GM18526 (cell line): ENCODE measurements at regions not wholly inside any gene's neighbourhood (a gene's known extent, or its start where the extent isn't known, plus 50 kb on each side); places are given as distances from the start of the nearest gene placed in this dataset.

Experiments
- POLR2A ChIP-seq: IDR thresholded peaks from 3 replicates; pipeline ENCODE4 v1.6.1; 2011; ENCODE audit not compliant: insufficient read length; ENCODE audit errors: extremely low read depth

- TF ChIP-seq POLR2A, result no peak
Measured at GRCh38 chr17:72357764-72358365, 237.0 kb downstream of the SOX9 start.

- TF ChIP-seq POLR2A, result no peak
Measured at GRCh38 chr17:72358465-72358864, 237.6 kb downstream of the SOX9 start.

GRCh38 chr17:72359274-72359673, 238.5 kb downstream of the SOX9 start:
- no peak for TF ChIP-seq POLR2A

GRCh38 chr17:72359811-72360210, 239.0 kb downstream of the SOX9 start:
- TF ChIP-seq POLR2A, result no peak

GRCh38 chr17:72360386-72360940, 239.6 kb downstream of the SOX9 start:
- TF ChIP-seq POLR2A, result no peak

- no peak for TF ChIP-seq POLR2A
Measured at GRCh38 chr17:72361892-72362291, 241.1 kb downstream of the SOX9 start.

- no peak for TF ChIP-seq POLR2A
Measured at GRCh38 chr17:72362376-72363088, 241.7 kb downstream of the SOX9 start.

GRCh38 chr17:72363089-72363610, 242.3 kb downstream of the SOX9 start:
- TF ChIP-seq POLR2A, result no peak

- TF ChIP-seq POLR2A, result no peak
Measured at GRCh38 chr17:72365857-72366414, 245.1 kb downstream of the SOX9 start.

GRCh38 chr17:72366626-72367025, 245.8 kb downstream of the SOX9 start:
- no peak for TF ChIP-seq POLR2A

GRCh38 chr17:72368191-72368590, 247.4 kb downstream of the SOX9 start:
- TF ChIP-seq POLR2A, result no peak

GRCh38 chr17:72369366-72369765, 248.5 kb downstream of the SOX9 start:
- no peak for TF ChIP-seq POLR2A

- TF ChIP-seq POLR2A, result no peak
Measured at GRCh38 chr17:72370819-72371218, 250.0 kb downstream of the SOX9 start.

- TF ChIP-seq POLR2A, result no peak
Measured at GRCh38 chr17:72372185-72372584, 251.4 kb downstream of the SOX9 start.

- TF ChIP-seq POLR2A, result no peak
Measured at GRCh38 chr17:72373910-72374741, 253.3 kb downstream of the SOX9 start.
